Middle frontal gyrus (tissue), 1 donor: ENCODE measurements at regions not wholly inside any gene's neighbourhood (a gene's known extent, or its start where the extent isn't known, plus 50 kb on each side); places are given as distances from the start of the nearest gene placed in this dataset.

Experiments
- DNase-seq: peaks from one replicate; pipeline ENCODE4 v3.0.0-alpha.2; 2015; ENCODE audit warnings: low spot score; ENCODE audit errors: extremely low spot score

DNA sequence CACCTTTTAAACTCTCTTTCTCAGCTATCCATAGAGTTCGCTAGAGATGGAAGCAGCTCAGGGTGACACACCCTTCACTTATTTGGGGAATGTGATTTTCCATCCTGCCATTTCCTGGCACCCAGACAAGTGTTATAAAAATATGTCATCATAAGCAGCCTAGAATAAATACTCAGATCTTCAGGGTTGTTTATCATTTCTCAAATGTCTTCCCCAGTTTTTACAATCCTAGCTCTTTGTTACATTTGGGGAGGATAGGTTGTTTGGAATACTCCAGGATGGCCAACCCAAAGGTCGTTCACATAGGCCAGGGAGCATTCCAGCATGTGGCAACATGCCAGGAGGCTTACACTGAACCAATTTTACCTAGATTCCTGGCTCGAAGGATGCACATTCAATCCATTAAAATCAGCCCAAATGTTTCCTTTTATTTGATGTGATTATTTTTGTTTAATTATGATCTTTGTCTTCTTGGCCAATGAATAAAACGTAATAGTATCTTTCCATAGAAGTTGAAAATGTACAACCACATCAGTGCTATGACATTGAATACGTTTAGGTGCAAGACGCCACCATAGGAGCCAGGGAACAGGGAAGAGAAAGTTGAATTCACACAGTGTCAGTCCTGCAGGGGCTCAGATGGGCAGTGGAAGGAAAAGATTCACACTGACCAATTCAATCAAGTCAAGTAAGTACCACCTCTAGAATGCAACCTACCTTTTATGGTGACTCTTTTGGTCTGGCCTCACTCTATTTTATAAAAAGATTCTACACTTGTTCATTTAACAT is 537.7 kb upstream of the MDFIC2 start:
- no peak for DNase-seq

DNA sequence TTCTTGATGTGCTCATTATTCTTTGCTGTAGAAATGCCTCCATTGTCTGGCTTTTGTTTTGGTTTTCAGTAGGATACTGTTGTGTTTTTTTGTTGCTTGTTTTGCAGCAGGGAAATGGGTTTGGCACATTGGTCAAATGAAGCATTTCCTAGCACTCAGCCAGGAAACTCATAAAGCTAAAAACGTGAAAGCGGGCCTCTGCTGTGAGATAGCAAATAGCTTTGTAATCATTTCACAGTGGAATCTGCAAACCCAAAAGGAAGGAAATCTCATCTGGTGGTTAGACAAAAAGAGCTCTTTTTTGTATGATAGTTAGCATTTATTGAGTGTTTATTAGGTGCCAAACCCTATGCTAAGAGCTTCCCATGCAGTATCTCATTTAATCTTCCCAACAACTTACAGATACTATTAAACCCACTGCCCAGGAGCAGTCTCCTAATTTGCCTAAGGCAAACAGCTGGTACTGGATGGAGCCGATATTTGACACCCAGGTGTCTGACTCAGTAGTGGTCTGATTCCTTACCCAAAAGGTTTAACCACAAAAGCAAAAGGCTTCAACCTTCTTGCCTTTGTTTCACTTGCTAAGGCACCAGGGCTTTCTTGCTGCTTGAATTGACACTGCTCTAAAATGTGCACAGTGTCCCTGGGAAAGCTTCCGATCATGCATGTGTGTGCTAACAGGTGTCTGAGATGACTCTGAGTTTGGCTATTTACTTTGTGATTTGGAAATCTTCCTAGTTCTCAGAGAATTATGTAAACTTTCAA is 527.9 kb upstream of the MDFIC2 start:
- DNase-seq, result no peak

- DNase-seq, result no peak
These were observed 521.0 kb upstream of the MDFIC2 start for GRCh38 chr3:70833239-70833960.

DNA sequence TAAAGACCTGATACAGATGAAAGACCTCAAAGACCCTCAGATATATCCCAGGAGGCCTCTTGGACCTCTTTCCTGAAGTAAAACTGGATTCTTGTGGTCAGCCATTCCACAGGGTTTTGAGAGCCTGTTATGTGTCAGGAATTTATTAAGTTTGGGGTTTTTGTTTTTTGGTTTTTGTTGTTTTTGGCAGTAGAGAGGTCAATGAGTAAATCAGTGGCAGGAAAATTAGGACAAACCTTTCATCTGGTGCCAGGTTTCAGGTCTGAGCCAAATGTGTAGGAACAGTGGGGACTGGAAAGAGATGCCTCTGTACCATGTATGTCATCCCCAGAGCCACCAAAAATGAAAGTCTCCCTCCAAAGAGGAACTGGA is 520.4 kb upstream of the MDFIC2 start:
- DNase-seq, result no peak

DNA sequence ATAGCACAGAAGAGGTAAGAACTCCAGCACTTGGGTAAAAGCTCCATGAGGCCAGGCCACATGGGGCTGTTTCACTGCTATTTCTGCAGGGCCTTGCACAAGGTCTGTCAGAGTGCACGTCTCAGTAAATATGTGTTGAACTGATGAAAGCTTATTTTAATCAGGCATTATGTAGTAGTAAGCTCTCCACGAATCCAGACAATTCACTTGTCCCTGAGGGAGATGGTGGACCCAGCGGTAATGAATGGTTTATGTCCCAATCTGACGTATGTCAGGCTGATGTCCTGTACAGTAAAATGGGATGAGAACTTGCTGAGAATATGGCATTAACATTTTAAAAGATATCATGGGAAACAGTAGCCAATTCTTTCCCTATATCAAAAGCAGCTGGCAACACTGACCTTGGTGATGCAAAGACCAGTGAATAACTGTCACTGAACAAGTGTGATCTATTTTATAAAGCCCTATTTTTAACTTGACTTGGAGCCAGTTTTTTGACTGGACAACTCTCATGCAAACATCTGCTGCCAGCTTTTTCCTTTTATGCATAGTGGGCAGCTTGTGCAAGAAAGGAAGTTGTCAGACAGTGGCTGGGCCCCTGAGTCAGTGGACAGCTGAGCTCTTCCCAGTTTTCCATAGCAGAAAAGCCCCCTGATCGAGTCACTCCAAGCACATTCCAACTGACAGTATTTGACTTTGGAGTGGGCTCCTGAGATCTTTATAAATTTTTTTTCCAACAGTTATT is 519.8 kb upstream of the MDFIC2 start:
- DNase-seq, result no peak

DNA sequence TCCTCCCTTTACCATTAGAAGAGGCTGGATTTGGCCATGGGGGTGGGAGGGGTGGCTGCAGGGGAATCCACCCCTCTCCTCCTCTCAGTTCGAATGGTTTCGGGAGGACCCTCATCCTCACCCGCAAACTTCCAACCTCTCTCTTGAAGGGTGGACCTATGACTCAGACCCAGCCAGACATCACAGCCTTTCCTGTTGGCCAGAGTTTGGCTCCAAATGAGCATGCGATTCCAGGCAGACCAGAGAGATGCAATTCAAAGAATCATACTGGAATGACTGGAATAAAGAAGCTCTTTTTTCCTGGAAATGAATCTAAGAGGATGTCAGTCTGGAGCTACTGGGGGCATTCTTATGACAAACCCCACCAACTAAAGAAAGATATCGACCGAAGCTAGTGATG is 516.7 kb upstream of the MDFIC2 start:
- no peak for DNase-seq

DNA sequence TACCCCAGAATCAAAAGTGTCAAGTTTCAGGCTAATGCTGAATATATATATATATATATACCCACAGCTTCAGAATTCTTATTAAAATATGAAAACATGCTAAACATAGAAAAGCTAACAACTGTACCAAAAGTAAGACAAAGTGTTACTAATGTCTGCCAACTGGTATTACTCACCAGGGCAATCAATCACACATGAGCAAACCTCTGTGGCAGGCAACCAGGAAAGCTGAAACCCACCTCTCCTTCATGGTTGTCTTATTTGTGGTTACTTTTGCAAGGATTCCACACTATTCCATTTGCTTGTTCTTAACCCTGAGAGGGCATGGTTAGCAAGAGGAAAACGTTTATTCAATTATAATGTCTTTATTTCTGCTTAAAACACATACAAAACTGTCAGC is 512.3 kb upstream of the MDFIC2 start:
- no peak for DNase-seq

GRCh38 chr3:70824078-70824477 is 511.6 kb upstream of the MDFIC2 start:
- no peak for DNase-seq

- DNase-seq, result no peak
These were observed 511.2 kb upstream of the MDFIC2 start for GRCh38 chr3:70823622-70824021.

DNA sequence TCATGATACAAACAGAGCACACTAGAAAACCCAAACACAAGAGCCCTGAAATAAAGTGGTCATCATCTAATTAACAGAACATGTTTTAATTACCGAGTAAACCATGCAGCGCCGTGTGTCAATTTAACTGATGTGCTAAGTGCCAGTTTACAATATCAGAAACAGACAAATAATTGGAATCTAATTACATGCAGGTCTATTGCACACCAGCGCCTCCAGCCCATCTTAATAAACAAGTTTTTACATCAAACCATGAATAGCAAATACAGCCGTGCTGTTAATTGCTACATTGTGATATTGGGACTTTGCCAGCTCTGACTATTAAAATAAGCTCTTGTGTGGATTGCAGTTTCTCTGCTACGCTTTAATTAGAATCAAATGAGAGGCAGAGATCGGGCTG is 510.2 kb upstream of the MDFIC2 start:
- DNase-seq, result no peak

- no peak for DNase-seq
These were observed 509.2 kb upstream of the MDFIC2 start for GRCh38 chr3:70821602-70822001.

GRCh38 chr3:70820397-70820796 is 508.0 kb upstream of the MDFIC2 start:
- DNase-seq, result no peak

DNA sequence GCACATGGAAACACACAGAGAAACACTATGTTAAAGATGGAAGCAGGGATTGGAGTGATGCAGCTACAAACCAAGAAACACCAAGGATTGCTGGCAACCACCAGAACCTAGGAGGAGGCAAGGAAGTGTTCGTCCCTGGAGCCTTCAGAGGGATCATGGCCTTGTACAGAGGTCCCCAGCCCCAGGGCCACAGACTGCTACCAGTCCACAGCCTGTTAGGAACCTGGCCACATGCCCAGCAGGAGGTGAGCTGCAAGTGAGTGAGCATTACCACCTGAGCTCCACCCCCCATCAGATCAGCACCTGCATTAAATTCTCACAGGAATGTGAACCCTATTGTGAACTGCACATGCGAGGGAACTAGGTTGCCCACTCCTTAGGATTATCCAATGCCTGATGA is 505.7 kb upstream of the MDFIC2 start:
- no peak for DNase-seq

- no peak for DNase-seq
These were observed 503.9 kb upstream of the MDFIC2 start for GRCh38 chr3:70816346-70816745.

GRCh38 chr3:70815817-70816216 is 503.4 kb upstream of the MDFIC2 start:
- no peak for DNase-seq

DNA sequence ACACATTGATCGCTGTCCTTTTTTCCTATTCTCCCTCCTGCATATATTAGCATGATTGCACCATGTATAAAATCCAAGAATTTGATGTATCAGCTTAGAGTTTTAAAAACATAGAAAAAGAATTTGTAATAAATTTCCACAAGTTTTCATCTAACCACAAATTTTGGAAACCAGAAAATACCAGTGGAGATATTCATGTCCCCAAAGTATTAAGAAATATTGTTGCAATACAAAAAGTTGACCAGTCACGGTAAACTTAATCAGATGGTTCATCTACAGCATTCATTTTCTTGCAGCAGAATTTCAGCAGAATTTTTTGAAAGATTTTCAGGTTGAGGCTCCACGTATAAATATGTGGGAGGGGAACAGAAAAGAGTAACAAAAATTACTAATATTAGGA is 500.9 kb upstream of the MDFIC2 start:
- DNase-seq, result no peak

- DNase-seq, result no peak
These were observed 499.4 kb upstream of the MDFIC2 start for GRCh38 chr3:70811880-70812279.

GRCh38 chr3:70808881-70809280 is 496.4 kb upstream of the MDFIC2 start:
- DNase-seq, result no peak

DNA sequence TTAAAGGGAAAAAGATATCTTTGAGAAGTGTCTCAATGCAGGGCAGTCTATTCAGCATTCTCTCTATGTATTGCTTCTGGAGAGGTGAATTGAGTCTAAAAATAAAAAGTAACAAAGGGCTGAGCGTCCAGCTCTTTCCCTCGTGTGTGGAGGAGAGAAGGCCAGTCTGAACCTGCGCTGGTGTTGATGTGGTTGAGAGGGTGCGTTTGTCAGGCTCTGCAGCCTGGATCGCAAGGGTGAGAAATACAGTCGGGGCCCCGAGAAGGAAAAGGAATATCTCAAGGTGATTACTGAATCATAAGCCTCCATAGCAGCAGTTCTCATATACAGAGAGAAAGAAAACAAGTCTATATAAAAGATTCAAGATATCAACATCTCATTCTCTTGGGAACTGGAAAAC is 494.1 kb upstream of the MDFIC2 start:
- no peak for DNase-seq

DNA sequence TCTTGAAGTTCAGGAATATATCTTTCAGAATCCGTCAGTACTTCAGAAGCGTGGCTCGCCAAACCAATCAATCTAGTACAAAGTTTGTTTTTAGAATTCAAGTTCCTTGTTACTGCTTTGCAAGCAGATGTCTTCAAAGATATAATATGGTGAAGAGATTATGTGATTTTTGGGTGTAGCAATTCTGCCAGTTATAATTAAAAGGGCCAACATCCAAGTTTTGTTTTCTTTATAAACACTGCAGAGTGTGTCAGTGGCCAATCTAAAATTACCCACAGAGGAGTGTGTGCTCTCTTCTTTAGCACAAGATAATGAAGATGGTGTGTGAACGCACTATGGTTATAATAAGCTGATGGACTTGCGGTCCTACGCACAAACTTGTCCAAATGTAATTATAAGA is 493.6 kb upstream of the MDFIC2 start:
- no peak for DNase-seq

DNA sequence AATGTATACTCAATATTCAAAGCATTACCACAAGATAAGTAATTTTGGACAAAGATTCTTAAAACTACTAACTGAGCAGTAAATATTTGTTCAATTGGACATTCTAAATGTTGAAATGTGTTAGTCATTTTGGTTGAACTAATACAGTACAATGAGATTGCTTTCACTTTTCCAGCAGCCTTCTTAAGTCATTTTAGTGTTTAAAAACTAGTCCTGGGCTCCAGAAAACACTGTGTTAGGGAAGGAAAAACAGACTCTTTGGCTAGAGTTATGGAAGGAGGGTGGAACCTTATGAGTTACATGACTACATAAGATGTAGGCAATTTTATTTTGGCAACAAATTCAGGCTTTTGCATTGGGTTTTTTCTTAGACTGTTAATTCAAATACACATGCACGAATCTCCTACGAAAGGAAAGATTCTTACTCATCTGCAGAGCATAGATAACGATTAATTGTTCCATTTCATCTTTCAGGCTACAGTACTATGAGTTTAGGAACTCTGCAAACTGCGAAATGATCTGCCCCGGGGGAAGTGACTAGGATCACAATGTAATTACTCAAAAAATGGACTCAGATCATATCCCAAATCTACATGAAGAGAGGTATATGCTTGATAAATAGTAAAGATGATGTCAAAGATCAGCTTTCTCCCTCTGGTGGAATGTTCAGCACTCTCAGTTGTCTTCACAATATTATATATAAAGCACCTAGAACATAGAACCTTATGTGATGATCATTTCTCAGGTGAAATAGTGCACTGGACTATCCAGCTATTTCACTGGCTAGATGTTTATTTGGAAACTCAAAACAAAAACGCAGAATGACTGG is 492.8 kb upstream of the MDFIC2 start:
- no peak for DNase-seq
